ENCODE measurements at regions not wholly inside any gene's neighbourhood (a gene's known extent, or its start where the extent isn't known, plus 50 kb on each side); places are given as distances from the start of the nearest gene placed in this dataset.

DNA sequence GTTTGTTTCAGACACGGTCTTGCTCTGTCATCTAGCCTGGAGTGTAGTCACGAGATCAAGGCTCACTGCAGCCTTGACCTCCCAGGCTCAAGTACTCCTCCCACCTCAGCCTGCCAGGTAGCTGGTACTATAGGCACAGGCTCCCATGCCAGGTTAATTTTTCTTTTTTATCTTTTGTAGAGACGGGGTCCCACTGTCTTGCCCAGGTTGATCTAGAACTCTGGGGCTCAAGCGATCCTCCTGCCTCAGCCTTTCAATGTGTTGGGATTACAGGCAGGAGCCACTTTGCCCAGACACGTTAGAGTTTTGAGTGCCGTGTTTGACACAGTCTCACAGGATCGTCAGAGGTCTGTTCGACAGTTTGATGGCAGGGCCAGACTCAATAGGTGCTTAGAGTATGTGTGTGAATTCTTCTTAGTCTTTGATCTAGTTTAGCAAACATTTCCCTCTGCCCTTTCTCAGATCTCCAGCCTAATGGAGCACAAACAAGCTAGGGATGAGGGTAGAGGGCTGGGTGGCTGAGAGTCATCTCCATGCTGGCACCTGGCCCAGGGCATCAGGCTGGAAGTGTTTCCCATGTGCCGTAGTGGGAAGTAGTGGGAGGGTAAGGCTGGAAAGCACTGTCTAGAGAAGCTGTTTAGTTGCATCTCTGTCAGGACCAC is 66.1 kb upstream of the DLG1 start (continued):
- TF ChIP-seq, protein P1, sequence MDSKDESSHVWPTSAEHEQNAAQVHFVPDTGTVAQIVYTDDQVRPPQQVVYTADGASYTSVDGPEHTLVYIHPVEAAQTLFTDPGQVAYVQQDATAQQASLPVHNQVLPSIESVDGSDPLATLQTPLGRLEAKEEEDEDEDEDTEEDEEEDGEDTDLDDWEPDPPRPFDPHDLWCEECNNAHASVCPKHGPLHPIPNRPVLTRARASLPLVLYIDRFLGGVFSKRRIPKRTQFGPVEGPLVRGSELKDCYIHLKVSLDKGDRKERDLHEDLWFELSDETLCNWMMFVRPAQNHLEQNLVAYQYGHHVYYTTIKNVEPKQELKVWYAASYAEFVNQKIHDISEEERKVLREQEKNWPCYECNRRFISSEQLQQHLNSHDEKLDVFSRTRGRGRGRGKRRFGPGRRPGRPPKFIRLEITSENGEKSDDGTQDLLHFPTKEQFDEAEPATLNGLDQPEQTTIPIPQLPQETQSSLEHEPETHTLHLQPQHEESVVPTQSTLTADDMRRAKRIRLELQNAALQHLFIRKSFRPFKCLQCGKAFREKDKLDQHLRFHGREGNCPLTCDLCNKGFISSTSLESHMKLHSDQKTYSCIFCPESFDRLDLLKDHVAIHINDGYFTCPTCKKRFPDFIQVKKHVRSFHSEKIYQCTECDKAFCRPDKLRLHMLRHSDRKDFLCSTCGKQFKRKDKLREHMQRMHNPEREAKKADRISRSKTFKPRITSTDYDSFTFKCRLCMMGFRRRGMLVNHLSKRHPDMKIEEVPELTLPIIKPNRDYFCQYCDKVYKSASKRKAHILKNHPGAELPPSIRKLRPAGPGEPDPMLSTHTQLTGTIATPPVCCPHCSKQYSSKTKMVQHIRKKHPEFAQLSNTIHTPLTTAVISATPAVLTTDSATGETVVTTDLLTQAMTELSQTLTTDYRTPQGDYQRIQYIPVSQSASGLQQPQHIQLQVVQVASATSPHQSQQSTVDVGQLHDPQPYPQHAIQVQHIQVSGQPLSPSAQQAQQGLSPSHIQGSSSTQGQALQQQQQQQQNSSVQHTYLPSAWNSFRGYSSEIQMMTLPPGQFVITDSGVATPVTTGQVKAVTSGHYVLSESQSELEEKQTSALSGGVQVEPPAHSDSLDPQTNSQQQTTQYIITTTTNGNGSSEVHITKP (CRISPR knock-in tag; IDR thresholded peaks at IDR 0.05; ENCODE audit: low read depth): no peak
- TF ChIP-seq SMAD1 (CRISPR knock-in tag; IDR thresholded peaks at IDR 0.05; ENCODE audit: borderline replicate concordance, low read depth): no peak
- TF ChIP-seq, protein P2, sequence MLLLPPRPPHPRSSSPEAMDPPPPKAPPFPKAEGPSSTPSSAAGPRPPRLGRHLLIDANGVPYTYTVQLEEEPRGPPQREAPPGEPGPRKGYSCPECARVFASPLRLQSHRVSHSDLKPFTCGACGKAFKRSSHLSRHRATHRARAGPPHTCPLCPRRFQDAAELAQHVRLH (CRISPR knock-in tag; IDR thresholded peaks at IDR 0.05; ENCODE audit: borderline replicate concordance, low read depth): no peak
- TF ChIP-seq ZNF205 (CRISPR knock-in tag; IDR thresholded peaks at IDR 0.05): peak; percentile 32; the same call in 1 of the 2 replicates
- no peak for TF ChIP-seq NR1H2 (CRISPR knock-in tag; IDR thresholded peaks at IDR 0.05; ENCODE audit: borderline replicate concordance, low read depth)
- no peak for TF ChIP-seq ZNF468 (CRISPR knock-in tag; IDR thresholded peaks at IDR 0.05)
- TF ChIP-seq, protein P3, sequence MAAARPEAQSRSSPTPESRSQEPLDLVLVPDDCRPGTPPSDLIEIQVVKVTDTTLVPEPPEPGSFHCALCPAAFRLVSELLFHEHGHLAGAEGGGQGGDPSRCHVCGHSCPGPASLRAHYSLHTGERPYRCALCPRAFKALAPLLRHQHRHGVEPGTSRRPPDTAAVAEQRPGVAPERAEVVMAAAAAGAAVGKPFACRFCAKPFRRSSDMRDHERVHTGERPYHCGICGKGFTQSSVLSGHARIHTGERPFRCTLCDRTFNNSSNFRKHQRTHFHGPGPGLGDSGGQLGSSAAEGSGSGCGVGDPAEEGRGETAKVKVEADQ (CRISPR knock-in tag; IDR thresholded peaks at IDR 0.05; ENCODE audit: borderline replicate concordance): no peak
- no peak for TF ChIP-seq ZNF841 (CRISPR knock-in tag; IDR thresholded peaks at IDR 0.05; ENCODE audit: borderline replicate concordance)
- TF ChIP-seq SOX6 (IDR thresholded peaks at IDR 0.05): no peak
- peak; percentile 76 for TF ChIP-seq SOX6 (CRISPR knock-in tag; IDR thresholded peaks at IDR 0.05)
- TF ChIP-seq ETV6 (CRISPR knock-in tag; conservative IDR thresholded peaks at IDR 0.05): no peak
- TF ChIP-seq, protein P4, sequence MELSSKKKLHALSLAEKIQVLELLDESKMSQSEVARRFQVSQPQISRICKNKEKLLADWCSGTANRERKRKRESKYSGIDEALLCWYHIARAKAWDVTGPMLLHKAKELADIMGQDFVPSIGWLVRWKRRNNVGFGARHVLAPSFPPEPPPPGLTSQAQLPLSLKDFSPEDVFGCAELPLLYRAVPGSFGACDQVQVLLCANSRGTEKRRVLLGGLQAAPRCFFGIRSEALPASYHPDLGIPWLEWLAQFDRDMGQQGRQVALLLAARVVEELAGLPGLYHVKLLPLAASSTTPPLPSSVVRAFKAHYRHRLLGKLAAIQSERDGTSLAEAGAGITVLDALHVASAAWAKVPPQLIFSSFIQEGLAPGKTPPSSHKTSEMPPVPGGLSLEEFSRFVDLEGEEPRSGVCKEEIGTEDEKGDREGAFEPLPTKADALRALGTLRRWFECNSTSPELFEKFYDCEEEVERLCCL (CRISPR knock-in tag; IDR thresholded peaks at IDR 0.05; ENCODE audit: borderline replicate concordance): no peak
- no peak for TF ChIP-seq ZNF7 (CRISPR knock-in tag; IDR thresholded peaks at IDR 0.05)
- no peak for TF ChIP-seq ONECUT2 (CRISPR knock-in tag; IDR thresholded peaks at IDR 0.05)
- TF ChIP-seq ZNF674 (CRISPR knock-in tag; IDR thresholded peaks at IDR 0.05; ENCODE audit: low read depth): no peak
- TF ChIP-seq, protein P5, sequence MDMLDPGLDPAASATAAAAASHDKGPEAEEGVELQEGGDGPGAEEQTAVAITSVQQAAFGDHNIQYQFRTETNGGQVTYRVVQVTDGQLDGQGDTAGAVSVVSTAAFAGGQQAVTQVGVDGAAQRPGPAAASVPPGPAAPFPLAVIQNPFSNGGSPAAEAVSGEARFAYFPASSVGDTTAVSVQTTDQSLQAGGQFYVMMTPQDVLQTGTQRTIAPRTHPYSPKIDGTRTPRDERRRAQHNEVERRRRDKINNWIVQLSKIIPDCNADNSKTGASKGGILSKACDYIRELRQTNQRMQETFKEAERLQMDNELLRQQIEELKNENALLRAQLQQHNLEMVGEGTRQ (IDR thresholded peaks at IDR 0.05; ENCODE audit: low read depth, low read length): no peak
- TF ChIP-seq, protein P5 (CRISPR knock-in tag; IDR thresholded peaks at IDR 0.05; ENCODE audit: borderline replicate concordance): 0 out of 2 replicates have a peak, but pooled peaks have one; percentile 30
- no peak for TF ChIP-seq ZNF383 (CRISPR knock-in tag; IDR thresholded peaks at IDR 0.05; ENCODE audit: borderline replicate concordance)
- TF ChIP-seq KLF11 (CRISPR knock-in tag; IDR thresholded peaks at IDR 0.05): no peak
- 0 out of 2 replicates have a peak, but pooled peaks have one; percentile 26 for TF ChIP-seq CCDC6 (CRISPR knock-in tag; IDR thresholded peaks at IDR 0.05)
- TF ChIP-seq ZNF431 (CRISPR knock-in tag; IDR thresholded peaks at IDR 0.05; ENCODE audit: borderline replicate concordance, low read depth): no peak
- TF ChIP-seq GPN1 (CRISPR knock-in tag; IDR thresholded peaks at IDR 0.05; ENCODE audit: borderline replicate concordance): no peak

Measured in HepG2 (cell line).